ENCODE measurements at regions not wholly inside any gene's neighbourhood (a gene's known extent, or its start where the extent isn't known, plus 50 kb on each side); places are given as distances from the start of the nearest gene placed in this dataset.
"Not testable (repeated sequence)": the region's sequence is repeated elsewhere in the genome, so short reads cannot be mapped to it uniquely, and the experiment has no call there.

DNA sequence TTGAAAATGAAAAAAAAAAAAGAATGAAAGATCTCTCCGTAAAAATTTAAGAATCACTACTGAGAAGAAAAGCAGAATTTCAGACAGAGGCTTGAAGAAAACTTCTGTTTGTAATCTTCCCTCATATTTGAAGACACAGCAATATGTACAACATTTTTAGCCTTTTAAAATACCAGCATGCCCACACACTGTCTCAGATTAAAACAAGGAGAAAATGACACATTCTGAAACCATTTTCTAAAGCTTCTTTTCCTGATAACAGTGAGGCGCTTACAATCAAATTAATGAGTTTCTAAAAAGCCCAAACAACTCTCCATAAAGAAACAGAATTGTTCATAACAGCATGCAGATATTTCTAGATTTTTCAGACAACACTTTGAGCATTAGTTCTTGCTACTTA lies 317.4 kb downstream of the BCL2L11 start:
- H3K9me3 Mint-ChIP-seq; H3K27me3 Mint-ChIP-seq; POLR2A ChIA-PET; H3K4me1 ChIP-seq (ENCODE audit: insufficient read depth, low read length); CTCF ChIA-PET; ATAC-seq (ENCODE audit: poor library complexity); H3K27ac Mint-ChIP-seq; H3K27me3 ChIP-seq (ENCODE audit: control insufficient read depth in 1 of 2, insufficient read depth in 2 of 2, low read length in 2 of 2); H3K36me3 Mint-ChIP-seq (ENCODE audit: low read depth); H3K4me1 Mint-ChIP-seq (ENCODE audit: low read depth); H3K36me3 ChIP-seq (ENCODE audit: insufficient read depth, low read length); H3K4me3 ChIP-seq (ENCODE audit: low read length); H3K4me3 Mint-ChIP-seq; H3K9me3 ChIP-seq (ENCODE audit: control insufficient read depth in 1 of 2, insufficient read depth in 1 of 2, low read length in 2 of 2); H3K27ac ChIP-seq (ENCODE audit: low read depth in 1 of 2, low read length in 2 of 2); intact Hi-C loops (cut with DNase I, micrococcal nuclease); DNase-seq: not testable (repeated sequence)

DNA sequence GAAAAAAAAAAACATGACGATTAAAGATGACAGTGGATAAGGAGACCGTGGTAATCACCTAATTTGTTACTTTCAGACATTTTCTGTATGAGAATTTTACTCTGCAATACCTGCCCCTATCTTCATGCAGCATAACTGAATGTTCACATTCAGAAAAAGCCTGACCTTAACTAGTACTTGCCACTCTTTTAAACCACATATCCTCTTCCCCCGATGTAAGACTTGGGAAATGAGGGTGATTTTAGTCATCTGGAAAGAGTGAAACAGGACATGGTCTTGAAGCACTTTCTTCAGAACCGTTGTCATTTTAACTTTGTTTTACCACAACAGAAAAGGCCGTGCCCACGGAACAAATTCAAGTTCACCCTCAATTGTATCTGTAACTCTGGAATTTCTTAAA lies 318.5 kb downstream of the BCL2L11 start:
- H3K4me1 Mint-ChIP-seq (ENCODE audit: low read depth); CTCF ChIA-PET; H3K27ac ChIP-seq (ENCODE audit: low read depth in 1 of 2, low read length in 2 of 2); H3K27ac Mint-ChIP-seq; H3K36me3 ChIP-seq (ENCODE audit: insufficient read depth, low read length); H3K9me3 ChIP-seq (ENCODE audit: control insufficient read depth in 1 of 2, insufficient read depth in 1 of 2, low read length in 2 of 2); H3K27me3 ChIP-seq (ENCODE audit: control insufficient read depth in 1 of 2, insufficient read depth in 2 of 2, low read length in 2 of 2); DNase-seq; H3K4me3 Mint-ChIP-seq; H3K4me3 ChIP-seq (ENCODE audit: low read length); H3K27me3 Mint-ChIP-seq; intact Hi-C loops (cut with DNase I, micrococcal nuclease); H3K9me3 Mint-ChIP-seq; POLR2A ChIA-PET; H3K4me1 ChIP-seq (ENCODE audit: insufficient read depth, low read length); H3K36me3 Mint-ChIP-seq (ENCODE audit: low read depth): not testable (repeated sequence)
- peak; percentile 10 for ATAC-seq (ENCODE audit: poor library complexity)

DNA sequence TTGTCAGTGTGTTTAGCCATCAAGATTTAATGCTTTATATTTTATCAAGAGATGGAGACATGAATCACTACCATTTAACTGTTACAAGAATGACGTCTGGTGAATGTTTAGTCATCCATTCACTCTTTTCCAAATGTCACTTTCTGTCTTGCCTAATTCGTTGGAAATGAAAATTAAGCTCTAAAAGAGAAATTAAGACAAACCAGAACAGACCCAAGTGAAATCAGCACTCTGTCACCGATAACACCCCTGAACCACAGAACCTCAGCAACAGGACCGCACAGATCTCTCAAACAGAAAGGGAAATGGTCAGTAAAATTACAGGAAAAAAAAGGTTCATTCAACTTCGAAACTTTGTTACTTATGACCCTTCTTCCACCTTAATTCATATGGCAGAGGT lies 320.9 kb downstream of the BCL2L11 start:
- H3K4me1 ChIP-seq (ENCODE audit: insufficient read depth, low read length); H3K9me3 Mint-ChIP-seq; H3K9me3 ChIP-seq (ENCODE audit: control insufficient read depth in 1 of 2, insufficient read depth in 1 of 2, low read length in 2 of 2); H3K4me1 Mint-ChIP-seq (ENCODE audit: low read depth); intact Hi-C loops (cut with DNase I, micrococcal nuclease); H3K27me3 Mint-ChIP-seq; H3K4me3 Mint-ChIP-seq; DNase-seq; POLR2A ChIA-PET; H3K36me3 Mint-ChIP-seq (ENCODE audit: low read depth); H3K27ac Mint-ChIP-seq; H3K27ac ChIP-seq (ENCODE audit: low read depth in 1 of 2, low read length in 2 of 2); H3K4me3 ChIP-seq (ENCODE audit: low read length); ATAC-seq (ENCODE audit: poor library complexity); H3K36me3 ChIP-seq (ENCODE audit: insufficient read depth, low read length); H3K27me3 ChIP-seq (ENCODE audit: control insufficient read depth in 1 of 2, insufficient read depth in 2 of 2, low read length in 2 of 2); CTCF ChIA-PET: not testable (repeated sequence)

DNA sequence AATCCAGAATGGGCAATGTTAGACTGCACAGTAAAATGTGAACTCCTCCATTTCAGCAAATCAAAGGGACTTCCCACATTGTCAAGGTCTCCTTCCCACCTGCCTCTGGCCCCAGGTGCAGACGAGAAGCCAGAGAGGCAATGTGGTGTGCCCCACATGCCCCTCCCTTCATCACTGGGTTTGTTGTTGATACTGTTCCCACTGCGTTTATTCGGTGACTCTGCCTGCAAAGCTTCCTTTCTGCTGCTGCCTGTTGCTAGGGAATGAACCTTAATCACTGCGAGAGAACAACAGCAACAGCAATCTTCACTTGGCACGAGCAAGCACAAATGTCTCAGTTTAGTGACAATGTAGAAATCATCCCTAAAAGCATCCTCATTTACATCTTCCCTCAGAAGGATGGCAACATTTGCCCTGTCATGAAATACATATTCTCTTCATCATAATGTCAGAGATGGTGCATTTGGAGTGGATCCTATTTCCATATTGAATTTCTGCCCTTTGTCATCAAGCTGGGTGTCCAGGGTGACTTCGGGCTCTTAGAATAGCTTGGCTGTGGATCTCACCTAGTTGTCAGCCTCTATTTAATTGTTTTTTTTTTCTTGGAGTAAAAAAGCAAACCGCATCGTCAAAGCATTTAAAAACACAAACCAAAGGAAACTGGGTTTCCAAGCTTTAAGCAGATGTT lies 322.2 kb downstream of the BCL2L11 start:
- H3K9me3 Mint-ChIP-seq; H3K27ac Mint-ChIP-seq; H3K27me3 ChIP-seq (ENCODE audit: control insufficient read depth in 1 of 2, insufficient read depth in 2 of 2, low read length in 2 of 2); CTCF ChIA-PET; H3K4me3 ChIP-seq (ENCODE audit: low read length); H3K36me3 ChIP-seq (ENCODE audit: insufficient read depth, low read length); H3K9me3 ChIP-seq (ENCODE audit: control insufficient read depth in 1 of 2, insufficient read depth in 1 of 2, low read length in 2 of 2); H3K4me1 Mint-ChIP-seq (ENCODE audit: low read depth); H3K27me3 Mint-ChIP-seq; H3K4me1 ChIP-seq (ENCODE audit: insufficient read depth, low read length); POLR2A ChIA-PET; intact Hi-C loops (cut with DNase I, micrococcal nuclease); H3K36me3 Mint-ChIP-seq (ENCODE audit: low read depth); H3K27ac ChIP-seq (ENCODE audit: low read depth in 1 of 2, low read length in 2 of 2); H3K4me3 Mint-ChIP-seq: not testable (repeated sequence)
- ATAC-seq (ENCODE audit: poor library complexity) (peak; percentile 78), DNase-seq (peak in 1 of 14 experiments; percentile 35)

DNA sequence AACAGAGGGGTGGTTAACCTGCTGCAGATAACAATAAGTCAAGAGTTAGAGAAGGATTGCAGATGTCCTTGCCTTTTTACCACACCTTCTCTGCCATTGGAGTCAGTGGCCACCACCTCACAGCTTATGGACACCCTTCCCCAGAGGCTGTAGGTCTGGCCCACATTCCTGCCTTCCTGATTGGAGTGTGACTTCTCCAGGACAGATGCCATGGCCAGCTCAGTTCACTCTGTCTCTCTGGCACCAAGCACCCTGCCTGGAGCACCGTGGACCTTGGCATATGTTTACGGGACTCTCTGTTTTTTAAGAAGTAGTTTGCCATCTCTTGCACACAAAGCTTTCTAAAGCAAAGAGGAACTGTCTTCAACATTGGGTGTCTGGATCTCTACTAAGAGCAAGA lies 323.8 kb downstream of the BCL2L11 start:
- H3K27me3 ChIP-seq (ENCODE audit: control insufficient read depth in 1 of 2, insufficient read depth in 2 of 2, low read length in 2 of 2); H3K36me3 ChIP-seq (ENCODE audit: insufficient read depth, low read length); H3K36me3 Mint-ChIP-seq (ENCODE audit: low read depth); H3K4me1 Mint-ChIP-seq (ENCODE audit: low read depth); DNase-seq; POLR2A ChIA-PET; H3K27ac ChIP-seq (ENCODE audit: low read depth in 1 of 2, low read length in 2 of 2); H3K9me3 Mint-ChIP-seq; H3K27me3 Mint-ChIP-seq; intact Hi-C loops (cut with DNase I, micrococcal nuclease); CTCF ChIA-PET; ATAC-seq (ENCODE audit: poor library complexity); H3K27ac Mint-ChIP-seq; H3K4me3 Mint-ChIP-seq; H3K4me1 ChIP-seq (ENCODE audit: insufficient read depth, low read length); H3K9me3 ChIP-seq (ENCODE audit: control insufficient read depth in 1 of 2, insufficient read depth in 1 of 2, low read length in 2 of 2); H3K4me3 ChIP-seq (ENCODE audit: low read length): not testable (repeated sequence)

DNA sequence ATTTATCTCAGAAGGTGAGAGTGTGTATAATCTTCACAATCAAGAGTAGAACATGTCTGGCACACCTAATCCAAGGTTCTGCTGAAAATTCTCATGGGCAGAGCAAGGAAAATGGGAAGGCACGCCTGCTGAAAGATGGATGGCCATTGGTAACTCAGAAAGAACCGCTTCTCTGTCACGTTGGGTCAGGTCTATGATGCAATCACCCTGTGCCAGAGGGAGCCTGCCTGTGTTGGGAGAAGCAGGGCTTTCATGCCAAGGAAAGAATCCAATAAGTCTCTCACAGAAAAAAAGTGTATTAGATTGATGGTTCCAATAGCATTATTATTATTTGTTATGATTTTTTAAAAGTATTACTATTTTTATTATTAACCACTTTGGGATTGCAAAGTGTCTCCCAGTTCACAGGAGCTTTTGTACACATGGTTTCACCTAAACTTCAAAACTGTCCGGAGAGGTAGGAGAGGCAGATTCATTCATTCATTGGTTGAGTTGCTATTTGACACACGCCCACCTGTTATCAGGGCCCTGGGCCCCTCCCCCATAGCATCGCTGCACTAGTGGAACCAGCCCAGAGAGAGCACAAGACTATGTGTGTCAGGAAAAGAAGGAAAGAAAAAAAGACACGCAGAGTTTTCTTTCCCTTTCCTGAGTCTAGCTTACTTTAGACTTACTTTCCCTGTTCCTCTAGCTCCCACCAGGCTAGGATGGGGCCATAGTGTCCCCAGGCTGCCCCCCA lies 324.6 kb downstream of the BCL2L11 start:
- H3K4me1 ChIP-seq (ENCODE audit: insufficient read depth, low read length); H3K9me3 Mint-ChIP-seq; H3K9me3 ChIP-seq (ENCODE audit: control insufficient read depth in 1 of 2, insufficient read depth in 1 of 2, low read length in 2 of 2); H3K27me3 ChIP-seq (ENCODE audit: control insufficient read depth in 1 of 2, insufficient read depth in 2 of 2, low read length in 2 of 2); H3K27ac Mint-ChIP-seq; H3K4me3 ChIP-seq (ENCODE audit: low read length); H3K36me3 ChIP-seq (ENCODE audit: insufficient read depth, low read length); POLR2A ChIA-PET; H3K27me3 Mint-ChIP-seq; H3K4me3 Mint-ChIP-seq; H3K36me3 Mint-ChIP-seq (ENCODE audit: low read depth); H3K4me1 Mint-ChIP-seq (ENCODE audit: low read depth); DNase-seq; intact Hi-C loops (cut with DNase I, micrococcal nuclease); ATAC-seq (ENCODE audit: poor library complexity); H3K27ac ChIP-seq (ENCODE audit: low read depth in 1 of 2, low read length in 2 of 2); CTCF ChIA-PET: not testable (repeated sequence)

DNA sequence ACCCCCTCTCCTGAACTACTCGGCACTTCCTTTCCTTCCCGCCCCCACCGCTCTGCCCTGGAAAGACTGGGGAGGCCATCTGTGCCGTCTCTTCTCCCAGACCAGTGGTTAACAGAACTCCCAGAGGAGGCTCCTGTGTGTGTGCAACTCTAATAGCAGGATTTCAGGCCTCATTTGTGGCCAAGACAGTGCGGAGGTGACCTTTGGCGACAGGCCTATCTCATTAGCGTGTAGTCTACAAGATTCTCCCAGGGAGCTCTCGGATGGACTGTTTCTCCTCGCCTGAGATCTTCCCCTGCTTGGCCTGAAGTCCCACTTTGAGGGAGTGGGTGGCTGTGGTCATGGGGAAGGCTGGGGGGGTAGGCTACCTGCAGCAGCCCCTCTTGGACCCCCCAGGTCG lies 325.2 kb downstream of the BCL2L11 start:
- H3K36me3 ChIP-seq (ENCODE audit: insufficient read depth, low read length); CTCF ChIA-PET; H3K36me3 Mint-ChIP-seq (ENCODE audit: low read depth); H3K9me3 ChIP-seq (ENCODE audit: control insufficient read depth in 1 of 2, insufficient read depth in 1 of 2, low read length in 2 of 2); H3K4me3 ChIP-seq (ENCODE audit: low read length); H3K27ac Mint-ChIP-seq; H3K9me3 Mint-ChIP-seq; POLR2A ChIA-PET; H3K27me3 ChIP-seq (ENCODE audit: control insufficient read depth in 1 of 2, insufficient read depth in 2 of 2, low read length in 2 of 2); H3K27ac ChIP-seq (ENCODE audit: low read depth in 1 of 2, low read length in 2 of 2); H3K4me1 ChIP-seq (ENCODE audit: insufficient read depth, low read length); H3K4me1 Mint-ChIP-seq (ENCODE audit: low read depth); intact Hi-C loops (cut with DNase I, micrococcal nuclease); H3K27me3 Mint-ChIP-seq; ATAC-seq (ENCODE audit: poor library complexity); H3K4me3 Mint-ChIP-seq; DNase-seq: not testable (repeated sequence)
